H1 (cell line): ENCODE measurements at regions not wholly inside any gene's neighbourhood (a gene's known extent, or its start where the extent isn't known, plus 50 kb on each side); places are given as distances from the start of the nearest gene placed in this dataset.

Experiments used
- CTCF ChIA-PET: fragments of 300-600 bp; sonication (Branson Sonifier 250); formaldehyde crosslinking; loops from one replicate; lab custom pipeline; 2021; ENCODE audit not compliant: partially characterized antibody; lab: Charles Lee
- POLR2A ChIA-PET: fragments of 300-600 bp; sonication (Branson Sonifier 250); formaldehyde crosslinking; loops from one replicate; lab custom pipeline; 2021; ENCODE audit warnings: inconsistent platforms; ENCODE audit not compliant: partially characterized antibody; lab: Charles Lee
- DNase-seq, 2 experiments: peaks; one replicate each; pipeline versions ENCODE4 v3.0.0 to v3.0.0-alpha.2; 2010 to 2022; ENCODE audit warnings: low spot score in 2 of 2, low read depth in 1 of 2, mixed read lengths in 1 of 2
- FAIRE-seq: peaks from 2 replicates; lab custom pipeline; 2011; peaks lifted over from hg19 to GRCh38; lab: Jason Lieb, UNC
- H2AFZ ChIP-seq: 2 replicates; pipeline ENCODE4 v1.8.1; 2012; ENCODE audit warnings: low read length, inconsistent platforms
- H2AK5ac ChIP-seq: 2 replicates; pipeline ENCODE4 v1.6.1; 2013; ENCODE audit warnings: low read depth, low read length
- H2BK120ac ChIP-seq: replicated peaks from 2 replicates; pipeline ENCODE3; 2013; ENCODE audit warnings: low read depth, low read length, inconsistent platforms
- H2BK12ac ChIP-seq: 2 replicates; pipeline ENCODE4 v1.6.1; 2013; ENCODE audit warnings: low read depth, low read length
- H2BK15ac ChIP-seq: 2 replicates; pipeline ENCODE4 v1.6.1; 2013; ENCODE audit warnings: low read length
- H2BK20ac ChIP-seq: 2 replicates; pipeline ENCODE4 v1.6.1; 2013; ENCODE audit warnings: low read length
- H2BK5ac ChIP-seq: 2 replicates; pipeline ENCODE4 v1.6.1; 2013; ENCODE audit warnings: low read depth, low read length
- H3K14ac ChIP-seq: 2 replicates; pipeline ENCODE4 v1.6.1; 2013; ENCODE audit warnings: inconsistent platforms; ENCODE audit not compliant: insufficient read length
- H3K18ac ChIP-seq: 2 replicates; pipeline ENCODE4 v1.6.1; 2013; ENCODE audit warnings: low read length; ENCODE audit errors: extremely low read depth
- H3K23ac ChIP-seq: 2 replicates; pipeline ENCODE4 v1.6.1; 2013; ENCODE audit warnings: inconsistent platforms; ENCODE audit not compliant: insufficient read length
- H3K23me2 ChIP-seq: 2 replicates; pipeline ENCODE4 v1.6.1; 2013; ENCODE audit warnings: low read depth, low read length
- H3K27ac ChIP-seq: 2 replicates; pipeline ENCODE4 v1.6.1; 2011; ENCODE audit warnings: low read depth, low read length, inconsistent platforms
- H3K27me3 ChIP-seq, 4 experiments: replicated peaks in 1 of 4; 1 replicate in 1 of 4; 2 replicates in 3 of 4; pipeline versions ENCODE4 v1.6.1 to v1.8.1; 2011 to 2013; ENCODE audit warnings: low read length in 3 of 4, mild to moderate bottlenecking in 3 of 4, inconsistent platforms in 2 of 4, mixed read lengths in 2 of 4, moderate library complexity in 1 of 4; ENCODE audit not compliant: control insufficient read depth in 3 of 4, insufficient read depth in 3 of 4; ENCODE audit errors: extremely low read depth in 1 of 4
- H3K36me3 ChIP-seq, 4 experiments: 2 replicates each; pipeline versions ENCODE4 v1.6.1 to v1.8.1; 2011 to 2013; ENCODE audit warnings: mild to moderate bottlenecking in 4 of 4, low read length in 3 of 4, moderate library complexity in 2 of 4, control low read depth in 1 of 4, inconsistent platforms in 1 of 4; ENCODE audit not compliant: insufficient read depth in 4 of 4, control insufficient read depth in 2 of 4
- H3K4ac ChIP-seq: replicated peaks from 2 replicates; pipeline ENCODE3; 2013; ENCODE audit warnings: low read length, low read depth, mixed read lengths, inconsistent platforms; ENCODE audit not compliant: insufficient read length
- H3K4me1 ChIP-seq, 4 experiments: replicated peaks in 1 of 4; 1 replicate in 1 of 4; 2 replicates in 3 of 4; pipeline versions ENCODE4 v1.6.1 to v1.8.1; 2011 to 2013; ENCODE audit warnings: low read length in 3 of 4, inconsistent platforms in 2 of 4, mixed read lengths in 1 of 4; ENCODE audit not compliant: insufficient read depth in 4 of 4, control insufficient read depth in 3 of 4
- H3K4me2 ChIP-seq, 2 experiments: 2 replicates each; pipeline versions ENCODE4 v1.6.1 to v1.8.1; 2011 to 2013; ENCODE audit warnings: low read depth in 2 of 2, low read length in 2 of 2, control low read depth in 1 of 2, inconsistent platforms in 1 of 2, mild to moderate bottlenecking in 1 of 2; ENCODE audit not compliant: insufficient read depth in 1 of 2
- H3K4me3 ChIP-seq, 4 experiments: fragments of 200-600, 300-600 bp in 1 of 4; sonication (generic), shearing (Covaris generic), sonication (Bioruptor Twin) in 1 of 4; 2 replicates each; pipeline versions ENCODE4 v1.5.1 to v1.8.1; 2011 to 2016; ENCODE audit warnings: low read length in 4 of 4, low read depth in 3 of 4, control low read depth in 2 of 4, inconsistent platforms in 2 of 4, mild to moderate bottlenecking in 2 of 4, mixed read lengths in 1 of 4, moderate library complexity in 1 of 4; ENCODE audit not compliant: insufficient read depth in 2 of 4; ENCODE audit errors: extremely low read depth in 1 of 4
- H3K56ac ChIP-seq: replicated peaks from 2 replicates; pipeline ENCODE3; 2013; ENCODE audit warnings: low read depth, mild to moderate bottlenecking, mixed read lengths, low read length, inconsistent platforms; ENCODE audit not compliant: insufficient read length
- H3K79me1 ChIP-seq: 2 replicates; pipeline ENCODE4 v1.6.1; 2013; ENCODE audit warnings: low read depth, low read length, control low read depth
- H3K79me2 ChIP-seq, 2 experiments: 2 replicates each; pipeline versions ENCODE4 v1.6.1 to v1.8.1; 2012 to 2013; ENCODE audit warnings: low read length in 2 of 2, mild to moderate bottlenecking in 2 of 2, inconsistent platforms in 1 of 2; ENCODE audit not compliant: insufficient read depth in 2 of 2, control insufficient read depth in 1 of 2
- H3K9ac ChIP-seq, 4 experiments: replicated peaks in 1 of 4; 1 replicate in 1 of 4; 2 replicates in 3 of 4; pipeline versions ENCODE4 v1.6.1 to v1.8.1; 2011 to 2013; ENCODE audit warnings: low read depth in 3 of 4, low read length in 3 of 4, control low read depth in 2 of 4, mild to moderate bottlenecking in 2 of 4, moderate library complexity in 2 of 4, inconsistent platforms in 1 of 4; ENCODE audit errors: extremely low read depth in 1 of 4
- H3K9me3 ChIP-seq, 2 experiments: 2 replicates each; pipeline versions ENCODE4 v1.6.1 to v1.8.1; 2012 to 2013; ENCODE audit warnings: mild to moderate bottlenecking in 2 of 2, moderate library complexity in 2 of 2, control low read depth in 1 of 2, inconsistent platforms in 1 of 2, low read depth in 1 of 2, low read length in 1 of 2, mixed read lengths in 1 of 2; ENCODE audit not compliant: insufficient read depth in 2 of 2
- H4K20me1 ChIP-seq, 2 experiments: replicated peaks in 1 of 2; 2 replicates each; pipeline versions ENCODE3 to v1.8.1; 2011 to 2013; ENCODE audit warnings: inconsistent platforms in 2 of 2, low read length in 2 of 2, mild to moderate bottlenecking in 1 of 2; ENCODE audit not compliant: insufficient read depth in 2 of 2, control insufficient read depth in 1 of 2
- H4K5ac ChIP-seq: 2 replicates; pipeline ENCODE4 v1.6.1; 2013; ENCODE audit warnings: low read length, low read depth, mixed read lengths, inconsistent platforms; ENCODE audit not compliant: insufficient read length
- H4K8ac ChIP-seq: 2 replicates; pipeline ENCODE4 v1.8.0; 2013; ENCODE audit warnings: mild to moderate bottlenecking, moderate library complexity, low read length, inconsistent platforms; ENCODE audit not compliant: insufficient read depth; ENCODE audit errors: extremely low read depth
- H4K91ac ChIP-seq: replicated peaks from 2 replicates; pipeline ENCODE3; 2013; ENCODE audit warnings: low read length, mixed read lengths, inconsistent platforms; ENCODE audit not compliant: insufficient read length
- BRCA1 ChIP-seq: IDR thresholded peaks from 2 replicates; pipeline ENCODE4 v1.6.1; 2012; ENCODE audit warnings: low read depth, low read length, improper control_type of control experiment
- CEBPB ChIP-seq: IDR thresholded peaks from 2 replicates; pipeline ENCODE4 v1.6.1; 2012; ENCODE audit warnings: low read depth, low read length
- CREB1 ChIP-seq: IDR thresholded peaks from 2 replicates; pipeline ENCODE4 v1.6.1; 2012; ENCODE audit warnings: inconsistent platforms
- GABPA ChIP-seq: IDR thresholded peaks from 2 replicates; pipeline ENCODE4 v1.6.1; 2011; ENCODE audit warnings: mild to moderate bottlenecking, low read length, moderate library complexity, borderline replicate concordance; ENCODE audit not compliant: insufficient read depth
- GTF2F1 ChIP-seq: IDR thresholded peaks from 2 replicates; pipeline ENCODE4 v1.6.1; 2012; ENCODE audit warnings: low read depth, low read length, improper control_type of control experiment, borderline replicate concordance
- PHF8 ChIP-seq: fragments of 200-600 bp; sonication (generic); conservative IDR thresholded peaks from 2 replicates; pipeline ENCODE4 v1.7.1; 2012; ENCODE audit warnings: low read depth, mild to moderate bottlenecking, inconsistent platforms, low read length, moderate library complexity
- RXRA ChIP-seq: IDR thresholded peaks from 2 replicates; pipeline ENCODE4 v1.6.1; 2011; ENCODE audit warnings: low read depth, mild to moderate bottlenecking, low read length, moderate library complexity; ENCODE audit not compliant: insufficient read depth
- SP2 ChIP-seq: IDR thresholded peaks from 2 replicates; pipeline ENCODE4 v1.6.1; 2012; ENCODE audit warnings: mild to moderate bottlenecking, low read length, inconsistent platforms
- TBP ChIP-seq: IDR thresholded peaks from 2 replicates; pipeline ENCODE4 v1.6.1; 2011; ENCODE audit warnings: low read depth, low read length, improper control_type of control experiment
- TEAD4 ChIP-seq: IDR thresholded peaks from 2 replicates; pipeline ENCODE4 v1.6.1; 2012; ENCODE audit warnings: low read depth, low read length, inconsistent platforms, mixed read lengths
- WGBS, 2 experiments: shearing (Covaris generic) in 1 of 2; methylation state at CpG; one replicate each; pipeline versions ENCODE4 v1.1.6 to v1.1.7; 2013 to 2015; ENCODE audit warnings: low lambda C conversion rate in 2 of 2, mixed read lengths in 2 of 2, inconsistent platforms in 1 of 2, low coverage in 1 of 2, missing lambda C conversion rate in 1 of 2; ENCODE audit not compliant: insufficient replicate concordance in 2 of 2, insufficient coverage in 1 of 2, insufficient read length in 1 of 2; ENCODE audit errors: extremely low coverage in 1 of 2, missing lambda C conversion rate in 1 of 2; 5-methylcytosine and 5-hydroxymethylcytosine counted together

DNA sequence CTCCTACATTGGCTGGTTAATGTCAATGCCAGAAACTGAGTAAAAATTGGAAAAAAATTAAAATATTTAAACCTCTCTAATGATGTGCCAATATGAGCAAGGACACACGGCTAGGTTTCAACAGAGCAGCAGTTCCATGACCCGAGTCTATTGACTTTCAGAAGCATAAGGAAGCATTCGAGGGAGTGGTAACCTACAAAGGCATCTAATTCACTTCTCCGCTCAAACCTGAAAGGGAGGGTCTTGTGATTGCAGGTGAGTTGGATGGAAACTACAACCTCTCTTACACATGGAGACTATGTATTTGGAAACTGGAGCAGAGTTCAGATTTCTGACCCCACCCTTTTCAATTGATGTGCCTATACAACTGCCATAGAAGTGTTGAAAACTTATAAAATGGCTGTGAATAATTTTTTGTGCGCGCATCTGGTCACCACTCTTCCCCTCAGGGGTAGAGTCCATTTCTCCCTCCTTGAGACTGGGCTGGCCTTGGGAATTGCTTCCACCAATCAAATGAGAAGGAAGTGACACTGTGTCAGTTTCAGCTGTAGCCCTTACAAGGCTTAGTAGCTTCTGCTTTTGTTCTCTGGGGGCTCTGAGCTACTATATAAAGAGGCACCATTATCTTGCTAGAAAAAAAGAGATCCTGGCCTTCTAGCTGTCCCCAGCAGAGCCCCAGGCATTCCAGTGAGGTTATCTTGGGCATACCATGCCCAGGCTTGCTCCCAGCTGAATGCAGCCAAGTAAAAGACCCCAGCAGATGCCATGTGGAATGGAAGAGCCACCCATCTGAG lies 278.0 kb downstream of the EPHA4 start:
- FAIRE-seq (no peak), DNase-seq (no peak)
- no peaks in the 10 kb centered on the region for H3K79me2 ChIP-seq
- no peak overlapping the region for H2BK120ac ChIP-seq
- no peak overlapping the region for H3K4ac ChIP-seq
- H3K23me2 ChIP-seq, result no peaks in the 10 kb centered on the region
- H2BK12ac ChIP-seq, result no peak overlapping the region
- POLR2A ChIA-PET, result no interaction called here
- H2BK20ac ChIP-seq, result no peak overlapping the region
- H2AFZ ChIP-seq, result no peak overlapping the region
- no peaks in the 10 kb centered on the region for H3K79me1 ChIP-seq
- no peak overlapping the region for H3K27ac ChIP-seq
- H3K23ac ChIP-seq, result no peak overlapping the region
- H3K9me3 ChIP-seq, result no peaks in the 10 kb centered on the region
- H3K9ac ChIP-seq, result no peak overlapping the region
- no peak overlapping the region; the same call in 1 of the 2 replicates for H3K18ac ChIP-seq
- H4K91ac ChIP-seq, result no peak overlapping the region
- H3K4me2 ChIP-seq, result no peak overlapping the region
- H3K36me3 ChIP-seq, result no peaks in the 10 kb centered on the region
- H3K27me3 ChIP-seq, result no peaks in the 10 kb centered on the region
- H4K5ac ChIP-seq, result no peak overlapping the region
- CTCF ChIA-PET, result interaction anchor here (0.6 kb wide), 1 partner anchor 853 kb away, joined by 4 read pairs; no protein-coding TSS in a partner anchor
- H3K4me3 ChIP-seq, result no peak overlapping the region
- H4K8ac ChIP-seq, result no peak overlapping the region
- WGBS, 2 experiments, result 86% methylated on average over 6 of the region's 6 CpGs; no CpG with 5 or more reads in 1 of the 2 experiments
- no peak overlapping the region for H3K14ac ChIP-seq
- no peak overlapping the region for H2AK5ac ChIP-seq
- H4K20me1 ChIP-seq, result no peaks in the 10 kb centered on the region
- no peak overlapping the region for H3K56ac ChIP-seq
- no peak overlapping the region for H2BK5ac ChIP-seq
- H3K4me1 ChIP-seq, result no peaks in the 10 kb centered on the region; a peak in 1 of 7 replicates
- H2BK15ac ChIP-seq, result no peak overlapping the region
- TF ChIP-seq CEBPB (no peak), CREB1 (no peak), GTF2F1 (no peak), RXRA (no peak), BRCA1 (no peak), GABPA (no peak), TEAD4 (no peak), SP2 (no peak), PHF8 (no peak), TBP (no peak)
